GM13977 (cell line): ENCODE measurements at regions not wholly inside any gene's neighbourhood (a gene's known extent, or its start where the extent isn't known, plus 50 kb on each side); places are given as distances from the start of the nearest gene placed in this dataset.
A peak's percentile ranks its signal among the peaks of the same experiment; 100 is the strongest.
"Not testable (repeated sequence)": the region's sequence is repeated elsewhere in the genome, so short reads cannot be mapped to it uniquely, and the experiment has no call there.

Experiments used
- DNase-seq: peaks from one replicate; pipeline ENCODE4 v3.0.0; 2012; ENCODE audit warnings: low spot score
- in situ Hi-C: fragments of 300-500 bp; cut with MboI; formaldehyde crosslinking; loops from one replicate; pipeline ENCODE4 v1.12.0; 2022; ENCODE audit warnings: low sequenced_read_pairs, low pct_unique_long_range_greater_than_20kb, mixed read lengths, inconsistent platforms; ENCODE audit not compliant: unreplicated experiment
- TF ChIP-seq, protein P1 (sequence below): IDR thresholded peaks from 2 replicates; pipeline ENCODE4 v1.5.1; 2012; ENCODE audit warnings: mild to moderate bottlenecking, control low read depth; ENCODE audit not compliant: insufficient read depth; ENCODE audit errors: extremely low read depth, missing control alignments

DNA sequence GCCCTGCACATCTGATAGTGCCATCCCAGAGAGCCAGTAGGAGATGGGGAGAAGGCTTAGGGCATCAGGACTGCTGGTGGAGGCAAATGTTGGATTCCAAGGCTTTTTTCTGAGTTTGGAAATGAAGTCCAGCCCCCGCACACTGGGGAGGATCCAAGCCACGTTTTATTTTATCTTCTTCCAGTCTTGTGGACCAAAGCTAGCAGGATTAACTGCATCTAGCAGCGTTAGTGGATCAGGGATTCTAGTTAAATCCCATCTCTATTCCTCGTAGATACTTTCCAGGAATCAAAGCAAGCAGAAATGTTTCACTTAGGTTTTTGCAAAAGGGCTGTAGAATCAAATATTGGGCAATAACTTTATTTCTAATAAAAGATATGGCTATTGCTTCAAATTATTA is 114.7 kb upstream of the OR13F1 start:
- TF ChIP-seq, protein P1, sequence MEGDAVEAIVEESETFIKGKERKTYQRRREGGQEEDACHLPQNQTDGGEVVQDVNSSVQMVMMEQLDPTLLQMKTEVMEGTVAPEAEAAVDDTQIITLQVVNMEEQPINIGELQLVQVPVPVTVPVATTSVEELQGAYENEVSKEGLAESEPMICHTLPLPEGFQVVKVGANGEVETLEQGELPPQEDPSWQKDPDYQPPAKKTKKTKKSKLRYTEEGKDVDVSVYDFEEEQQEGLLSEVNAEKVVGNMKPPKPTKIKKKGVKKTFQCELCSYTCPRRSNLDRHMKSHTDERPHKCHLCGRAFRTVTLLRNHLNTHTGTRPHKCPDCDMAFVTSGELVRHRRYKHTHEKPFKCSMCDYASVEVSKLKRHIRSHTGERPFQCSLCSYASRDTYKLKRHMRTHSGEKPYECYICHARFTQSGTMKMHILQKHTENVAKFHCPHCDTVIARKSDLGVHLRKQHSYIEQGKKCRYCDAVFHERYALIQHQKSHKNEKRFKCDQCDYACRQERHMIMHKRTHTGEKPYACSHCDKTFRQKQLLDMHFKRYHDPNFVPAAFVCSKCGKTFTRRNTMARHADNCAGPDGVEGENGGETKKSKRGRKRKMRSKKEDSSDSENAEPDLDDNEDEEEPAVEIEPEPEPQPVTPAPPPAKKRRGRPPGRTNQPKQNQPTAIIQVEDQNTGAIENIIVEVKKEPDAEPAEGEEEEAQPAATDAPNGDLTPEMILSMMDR: no peak

GRCh38 chr9:104394901-104395300 is 109.2 kb upstream of the OR13F1 start:
- TF ChIP-seq, protein P1: peak; percentile 32
- DNase-seq, in situ Hi-C loops: not testable (repeated sequence)

More for the DNA sequence above, 114.7 kb upstream of the OR13F1 start:
- no peak for DNase-seq
- in situ Hi-C loops: no loop called here

DNA sequence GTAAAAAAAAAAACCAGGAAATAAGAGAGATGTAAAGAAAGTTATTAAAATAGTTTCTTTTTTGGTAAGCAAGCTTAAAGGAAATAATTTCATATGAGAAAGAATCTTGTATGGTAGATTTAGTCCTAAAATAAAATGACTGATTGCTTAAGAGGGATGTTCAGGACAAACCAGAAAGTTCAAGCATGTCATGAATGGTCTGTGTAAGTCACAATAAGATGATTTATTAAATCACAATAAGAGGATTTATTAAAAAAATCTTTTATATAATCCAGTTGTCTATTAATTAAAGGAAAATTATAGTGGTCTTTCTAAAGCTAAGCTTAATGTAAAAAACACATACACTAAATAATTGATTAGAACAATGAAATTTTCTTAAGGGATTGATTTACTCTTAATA is 91.8 kb upstream of the OR13F1 start:
- TF ChIP-seq, protein P1: no peak
- DNase-seq: no peak
- in situ Hi-C loops: no loop called here

- TF ChIP-seq, protein P1: no peak
- DNase-seq: no peak
- in situ Hi-C loops: no loop called here
Observed at GRCh38 chr9:104416470-104416869, 87.6 kb upstream of the OR13F1 start.

GRCh38 chr9:104417296-104417695 is 86.8 kb upstream of the OR13F1 start:
- TF ChIP-seq, protein P1: no peak

DNA sequence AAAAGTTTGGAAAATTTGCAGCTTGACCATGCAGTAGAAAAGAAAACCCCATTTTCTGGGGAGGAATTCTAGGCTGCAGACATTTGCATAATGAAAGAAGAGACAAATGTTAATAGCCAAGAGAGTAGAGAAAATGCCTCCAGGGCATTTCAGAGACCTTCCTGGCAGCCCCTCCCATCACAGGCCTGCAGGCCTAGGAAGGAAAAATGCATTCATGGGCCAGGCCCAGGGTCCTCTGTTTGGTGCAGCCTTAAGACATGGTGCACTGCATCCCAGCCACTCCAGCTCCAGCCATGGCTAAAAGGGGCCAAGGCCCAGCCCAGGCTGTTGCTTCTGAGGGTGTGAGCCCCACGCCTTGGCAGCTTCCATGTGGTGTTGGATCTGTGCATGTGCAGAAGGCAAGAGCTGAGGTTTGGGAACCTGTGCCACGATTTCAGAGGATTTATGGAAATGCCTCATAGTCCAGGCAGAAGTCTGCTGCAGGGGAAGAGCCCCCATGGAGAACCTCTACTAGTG is 75.0 kb upstream of the OR13F1 start:
- TF ChIP-seq, protein P1: no peak
- in situ Hi-C loops: no loop called here
- no peak for DNase-seq

More at GRCh38 chr9:104417296-104417695, 86.8 kb upstream of the OR13F1 start:
- no peak for DNase-seq
- in situ Hi-C loops: no loop called here
